Left renal pelvis (tissue), 4 donors: ENCODE measurements at regions not wholly inside any gene's neighbourhood (a gene's known extent, or its start where the extent isn't known, plus 50 kb on each side); places are given as distances from the start of the nearest gene placed in this dataset.
"Not testable (repeated sequence)": the region's sequence is repeated elsewhere in the genome, so short reads cannot be mapped to it uniquely, and the experiment has no call there.

Experiments
- DNase-seq, 4 donors: peaks; one replicate each; pipeline ENCODE4 v3.0.0-alpha.2; 2013; ENCODE audit warnings: low read depth in 4 of 4, low spot score in 3 of 4

GRCh38 chr16:88128556-88128955 lies 177.3 kb downstream of the BANP start:
- no peak for DNase-seq

GRCh38 chr16:88129133-88129532 lies 177.9 kb downstream of the BANP start:
- DNase-seq = not testable (repeated sequence)

- DNase-seq = no peak
Measured at GRCh38 chr16:88130016-88130415, 178.8 kb downstream of the BANP start.

- no peak for DNase-seq
Measured at GRCh38 chr16:88130681-88131080, 179.4 kb downstream of the BANP start.

- DNase-seq = no peak
Measured at GRCh38 chr16:88131256-88131655, 180.0 kb downstream of the BANP start.

GRCh38 chr16:88131966-88132365 lies 180.7 kb downstream of the BANP start:
- DNase-seq = no peak

- no peak for DNase-seq
Measured at GRCh38 chr16:88132836-88133506, 181.7 kb downstream of the BANP start.

- DNase-seq = no peak
Measured at GRCh38 chr16:88133507-88133843, 182.2 kb downstream of the BANP start.

- DNase-seq = not testable (repeated sequence)
Measured at GRCh38 chr16:88134172-88134898, 183.1 kb downstream of the BANP start.

- DNase-seq = not testable (repeated sequence)
Measured at GRCh38 chr16:88134899-88135682, 183.9 kb downstream of the BANP start.

GRCh38 chr16:88136211-88136713 lies 185.0 kb downstream of the BANP start:
- DNase-seq = not testable (repeated sequence)

GRCh38 chr16:88136939-88137338 lies 185.7 kb downstream of the BANP start:
- not testable (repeated sequence) for DNase-seq

GRCh38 chr16:88139141-88139540 lies 187.9 kb downstream of the BANP start:
- not testable (repeated sequence) for DNase-seq

- DNase-seq = not testable (repeated sequence)
Measured at GRCh38 chr16:88140195-88140594, 189.0 kb downstream of the BANP start.

- DNase-seq = no peak
Measured at GRCh38 chr16:88141580-88141979, 190.3 kb downstream of the BANP start.

GRCh38 chr16:88142056-88142935 lies 191.1 kb downstream of the BANP start:
- not testable (repeated sequence) for DNase-seq

- DNase-seq = not testable (repeated sequence)
Measured at GRCh38 chr16:88143122-88144027, 192.1 kb downstream of the BANP start.

GRCh38 chr16:88144028-88144511 lies 192.8 kb downstream of the BANP start:
- no peak for DNase-seq

GRCh38 chr16:88145376-88145775 lies 194.1 kb downstream of the BANP start:
- DNase-seq = not testable (repeated sequence)
